GM23248 (cell line): ENCODE measurements at regions not wholly inside any gene's neighbourhood (a gene's known extent, or its start where the extent isn't known, plus 50 kb on each side); places are given as distances from the start of the nearest gene placed in this dataset.

Experiments used
- DNase-seq: peaks from one replicate; pipeline ENCODE4 v3.0.0-alpha.2; 2015
- H2AFZ ChIP-seq: fragments of 200-600 bp; sonication (generic); 2 replicates; pipeline ENCODE4 v1.6.1; 2016; ENCODE audit warnings: antibody characterized with exemption
- H3F3A ChIP-seq: fragments of 200-600 bp; sonication (generic); 2 replicates; pipeline ENCODE4 v1.6.1; 2016; ENCODE audit warnings: mild to moderate bottlenecking, antibody characterized with exemption, mixed run types; ENCODE audit not compliant: insufficient read depth
- H3K27ac ChIP-seq: fragments of 200-600 bp; sonication (generic); 2 replicates; pipeline ENCODE4 v1.5.1; 2016; ENCODE audit warnings: mild to moderate bottlenecking
- H3K27me3 ChIP-seq: fragments of 200-600 bp; sonication (generic); replicated peaks from 2 replicates; pipeline ENCODE4 v1.6.1; 2016; ENCODE audit warnings: mild to moderate bottlenecking; ENCODE audit not compliant: insufficient read depth
- H3K36me3 ChIP-seq: fragments of 200-600 bp; sonication (generic); 2 replicates; pipeline ENCODE4 v1.6.1; 2016; ENCODE audit warnings: low read depth, mild to moderate bottlenecking
- H3K4me1 ChIP-seq: fragments of 200-600 bp; sonication (generic); 2 replicates; pipeline ENCODE4 v1.6.1; 2016; ENCODE audit warnings: mild to moderate bottlenecking; ENCODE audit not compliant: insufficient read depth
- H3K4me2 ChIP-seq: fragments of 200-600 bp; sonication (generic); one replicate; pipeline ENCODE4 v1.6.1; 2016; ENCODE audit warnings: mild to moderate bottlenecking; ENCODE audit not compliant: unreplicated experiment
- H3K4me3 ChIP-seq: fragments of 200-600 bp; sonication (generic); 2 replicates; pipeline ENCODE4 v1.5.1; 2016; ENCODE audit warnings: mild to moderate bottlenecking
- H3K79me2 ChIP-seq: fragments of 200-600 bp; sonication (generic); 2 replicates; pipeline ENCODE4 v1.6.1; 2016; ENCODE audit warnings: mild to moderate bottlenecking; ENCODE audit not compliant: insufficient read depth
- H3K9ac ChIP-seq: fragments of 200-600 bp; sonication (generic); 2 replicates; pipeline ENCODE4 v1.6.1; 2016; ENCODE audit warnings: mild to moderate bottlenecking
- H3K9me2 ChIP-seq: fragments of 200-600 bp; sonication (generic); 2 replicates; pipeline ENCODE4 v1.6.1; 2016; ENCODE audit warnings: mixed run types, mild to moderate bottlenecking, moderate library complexity; ENCODE audit not compliant: insufficient read depth
- H3K9me3 ChIP-seq: fragments of 200-600 bp; sonication (generic); one replicate; pipeline ENCODE4 v1.6.1; 2017; ENCODE audit warnings: low read depth
- H4K20me1 ChIP-seq: fragments of 200-600 bp; sonication (generic); 2 replicates; pipeline ENCODE4 v1.6.0; 2016; ENCODE audit not compliant: insufficient read depth
- EZH2 ChIP-seq: fragments of 200-600 bp; sonication (generic); IDR thresholded peaks from 2 replicates; pipeline ENCODE4 v1.6.1; 2018; ENCODE audit warnings: antibody characterized with exemption, mild to moderate bottlenecking; ENCODE audit not compliant: insufficient read depth, poor library complexity, severe bottlenecking
- EZH2phosphoT487 ChIP-seq: fragments of 200-600 bp; sonication (generic); IDR thresholded peaks from 2 replicates; pipeline ENCODE4 v1.6.1; 2018; ENCODE audit warnings: antibody characterized with exemption, moderate library complexity, mild to moderate bottlenecking, low read depth; ENCODE audit not compliant: insufficient read depth
- WGBS, 2 experiments: methylation state at CpG; one replicate each; pipeline ENCODE4 v1.1.6; 2015 to 2017; ENCODE audit warnings: low lambda C conversion rate in 2 of 2, low coverage in 1 of 2; ENCODE audit errors: missing lambda C conversion rate in 2 of 2; 5-methylcytosine and 5-hydroxymethylcytosine counted together
- in situ Hi-C: fragments of 300-500 bp; cut with MboI; formaldehyde crosslinking; loops from 2 replicates; pipeline ENCODE4 v1.15.0; 2020

DNA sequence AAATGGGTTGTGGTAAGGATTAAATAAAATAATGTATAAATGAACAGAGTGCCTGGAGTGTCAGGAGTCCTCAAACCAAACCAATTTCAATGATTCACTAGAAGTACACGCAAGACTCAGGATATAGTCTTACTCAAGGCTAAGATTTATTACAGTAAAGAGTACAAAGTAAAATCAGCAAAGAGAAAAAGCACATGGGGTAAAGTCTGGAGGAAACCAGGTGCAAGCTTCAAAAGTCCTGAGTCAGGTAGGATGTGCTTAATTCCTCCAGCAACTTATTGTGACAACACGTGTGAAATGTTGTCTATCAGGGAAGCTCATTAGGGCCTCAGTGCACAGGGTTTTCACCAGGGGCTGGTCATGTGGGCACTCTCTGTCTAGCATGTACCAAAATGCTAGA is 105.8 kb upstream of the NAP1L1 start:
- H3K4me3 ChIP-seq, result no peak overlapping the region
- in situ Hi-C loops, result no loop called here
- H3K9me2 ChIP-seq, result 0 out of 2 replicates have a peak, but pooled peaks cover under 1% of the 10 kb centered on the region
- DNase-seq, result no peak
- no peak overlapping the region for H2AFZ ChIP-seq
- no peaks in the 10 kb centered on the region for H3K79me2 ChIP-seq
- no peaks in the 10 kb centered on the region for H3K27me3 ChIP-seq
- no peaks in the 10 kb centered on the region for H3K4me1 ChIP-seq
- H3K4me2 ChIP-seq, result no peak overlapping the region
- no peaks in the 10 kb centered on the region for H4K20me1 ChIP-seq
- H3K27ac ChIP-seq, result no peak overlapping the region
- no peaks in the 10 kb centered on the region for H3K9me3 ChIP-seq
- no peaks in the 10 kb centered on the region for H3K36me3 ChIP-seq
- H3K9ac ChIP-seq, result no peak overlapping the region
- 90 to 91% methylated on average over 2 of the region's 2 CpGs for WGBS, 2 experiments
- H3F3A ChIP-seq, result no peaks in the 10 kb centered on the region
- no peak for TF ChIP-seq EZH2phosphoT487

DNA sequence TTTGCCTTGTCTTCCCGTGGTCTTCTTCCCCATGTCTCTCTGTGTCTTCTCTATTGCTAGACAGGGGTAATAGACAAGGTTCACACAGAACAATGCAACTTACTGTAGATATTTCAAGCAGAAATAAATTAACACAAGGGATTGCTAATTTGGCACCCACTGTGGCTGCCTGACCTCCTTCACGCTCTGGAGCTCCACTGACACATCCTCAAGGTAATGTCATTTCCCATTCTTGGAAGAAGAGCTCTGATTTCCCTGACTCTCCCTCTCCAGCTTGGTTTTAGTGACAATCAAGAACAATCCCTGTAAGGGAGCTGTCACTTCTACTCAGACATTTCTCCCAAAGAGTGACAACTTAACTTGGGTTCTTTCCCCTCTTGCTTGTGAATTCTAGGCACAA is 105.4 kb upstream of the NAP1L1 start:
- WGBS, 2 experiments, result 94 to 97% methylated on average over 2 of the region's 2 CpGs
- Histone ChIP-seq H3K4me1 (no peaks in the 10 kb centered on the region), H3F3A (no peaks in the 10 kb centered on the region), H3K36me3 (no peaks in the 10 kb centered on the region), H3K9ac (no peak overlapping the region), H3K27ac (no peak overlapping the region), H2AFZ (no peak overlapping the region), H3K9me2 (0 out of 2 replicates have a peak, but pooled peaks cover 5% of the 10 kb centered on the region), H3K27me3 (no peaks in the 10 kb centered on the region), H4K20me1 (no peaks in the 10 kb centered on the region), H3K4me2 (no peak overlapping the region), H3K79me2 (no peaks in the 10 kb centered on the region), H3K4me3 (no peak overlapping the region), H3K9me3 (no peaks in the 10 kb centered on the region)
- no peak for DNase-seq
- in situ Hi-C loops, result no loop called here
- TF ChIP-seq EZH2, result no peak
- no peak for TF ChIP-seq EZH2phosphoT487

DNA sequence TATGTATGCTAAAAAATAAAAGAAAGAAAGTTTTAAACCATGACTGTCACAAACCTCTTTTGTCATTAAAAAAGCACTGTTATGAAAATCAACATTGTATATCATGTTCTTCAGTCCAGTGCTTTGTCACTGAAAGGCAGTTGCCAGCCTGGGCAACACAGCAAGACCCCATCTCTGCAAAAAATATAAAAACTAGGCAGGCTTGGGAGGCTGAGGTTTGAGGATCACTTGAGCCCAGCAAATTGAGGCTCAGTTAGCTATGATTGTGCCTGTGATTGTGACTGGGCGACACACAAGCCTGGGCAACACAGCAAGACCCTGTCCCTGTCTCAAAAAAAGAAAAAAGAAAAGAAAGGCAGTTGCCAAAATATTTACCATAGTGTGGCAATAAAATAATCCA is 102.7 kb upstream of the NAP1L1 start:
- DNase-seq, result no peak
- Histone ChIP-seq H3K4me3 (no peak overlapping the region), H3K4me2 (no peak overlapping the region), H3K9me2 (0 out of 2 replicates have a peak, but pooled peaks cover 6% of the 10 kb centered on the region), H3K4me1 (peaks cover 16% of the 10 kb centered on the region), H3K36me3 (no peaks in the 10 kb centered on the region), H3K9me3 (no peaks in the 10 kb centered on the region), H2AFZ (no peak overlapping the region), H3K9ac (no peak overlapping the region), H3K79me2 (no peaks in the 10 kb centered on the region), H3K27me3 (no peaks in the 10 kb centered on the region), H4K20me1 (no peaks in the 10 kb centered on the region), H3K27ac (no peak overlapping the region), H3F3A (peaks cover 19% of the 10 kb centered on the region)
- TF ChIP-seq EZH2phosphoT487 (no peak), EZH2 (no peak)
- WGBS, 2 experiments, result 83 to 94% methylated on average over 1 of the region's 1 CpG
- in situ Hi-C loops, result no loop called here

DNA sequence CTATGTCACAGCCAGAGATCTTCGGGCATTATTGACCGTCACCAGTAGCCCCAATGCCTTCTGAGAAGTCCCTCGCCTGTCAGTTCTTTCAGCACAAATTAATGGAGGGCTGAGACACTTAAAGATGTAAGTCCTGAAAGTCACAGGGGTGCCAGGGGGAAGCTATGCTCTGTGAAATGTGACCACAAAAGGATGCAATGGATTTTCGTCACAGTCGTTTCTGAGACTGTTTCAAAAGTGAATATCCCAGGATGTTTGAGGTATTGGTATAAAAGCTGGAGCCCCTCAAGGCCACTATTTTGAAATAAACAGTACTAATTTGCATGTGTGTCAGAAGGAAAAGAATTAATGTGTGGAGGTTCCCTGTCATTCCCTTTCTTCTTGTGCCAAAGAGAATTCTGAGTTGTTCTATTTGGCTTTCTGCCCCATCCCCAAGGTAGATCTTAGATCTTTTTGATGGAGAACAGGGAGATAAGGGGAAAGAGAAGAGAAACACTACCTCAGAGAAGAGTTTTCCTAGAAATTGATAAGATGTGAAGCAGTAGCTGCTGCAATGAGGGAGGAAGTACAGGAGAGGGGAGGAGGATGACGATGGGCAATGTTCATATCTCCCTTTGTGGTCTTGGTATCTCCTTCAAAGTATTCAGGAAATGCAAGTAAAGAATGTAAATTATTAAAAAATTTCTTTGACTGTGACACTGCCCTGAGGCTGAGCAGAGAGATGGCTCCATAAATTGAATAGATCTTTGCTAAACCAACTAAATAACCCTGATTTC is 101.8 kb upstream of the NAP1L1 start:
- no peak overlapping the region for H3K4me2 ChIP-seq

More for the DNA sequence above, 101.8 kb upstream of the NAP1L1 start:
- Histone ChIP-seq H2AFZ (no peak overlapping the region), H3K27me3 (no peaks in the 10 kb centered on the region), H3K9me3 (no peaks in the 10 kb centered on the region), H3K9ac (no peak overlapping the region), H3K27ac (no peak overlapping the region), H4K20me1 (no peaks in the 10 kb centered on the region), H3K9me2 (0 out of 2 replicates have a peak, but pooled peaks cover 6% of the 10 kb centered on the region), H3F3A (peaks cover 19% of the 10 kb centered on the region), H3K36me3 (no peaks in the 10 kb centered on the region), H3K4me3 (no peak overlapping the region), H3K79me2 (no peaks in the 10 kb centered on the region), H3K4me1 (peaks cover 16% of the 10 kb centered on the region)
- in situ Hi-C loops, result no loop called here
- 66 to 73% methylated on average over 6 of the region's 6 CpGs for WGBS, 2 experiments
- no peak for DNase-seq
- TF ChIP-seq EZH2phosphoT487 (no peak), EZH2 (no peak)
